Keratinocyte (primary cell): ENCODE measurements at regions not wholly inside any gene's neighbourhood (a gene's known extent, or its start where the extent isn't known, plus 50 kb on each side); places are given as distances from the start of the nearest gene placed in this dataset.

ENCODE experiments used
- DNase-seq: peaks from one replicate; pipeline ENCODE4 v3.0.0-alpha.2; 2011; ENCODE audit warnings: low read depth, missing footprints, low spot score
- FAIRE-seq: peaks from 2 replicates; lab custom pipeline; 2011; peaks lifted over from hg19 to GRCh38; lab: Jason Lieb, UNC
- H2AFZ ChIP-seq: 2 replicates; pipeline ENCODE4 v1.6.0; 2012; ENCODE audit warnings: low read length, control low read depth, inconsistent platforms; ENCODE audit not compliant: control insufficient read depth
- H3K27ac ChIP-seq: 2 replicates; pipeline ENCODE4 v1.5.1; 2011; ENCODE audit warnings: low read length; ENCODE audit not compliant: control insufficient read depth, insufficient read depth
- H3K27me3 ChIP-seq: 3 replicates; pipeline ENCODE4 v1.6.0; 2011; ENCODE audit warnings: low read length; ENCODE audit not compliant: control insufficient read depth, insufficient read depth; ENCODE audit errors: extremely low read depth
- H3K36me3 ChIP-seq, 2 experiments: 2 replicates in 1 of 2; 3 replicates in 1 of 2; pipeline ENCODE4 v1.5.1; 2011; ENCODE audit warnings: low read length in 2 of 2, mild to moderate bottlenecking in 1 of 2; ENCODE audit not compliant: control insufficient read depth in 2 of 2, insufficient read depth in 2 of 2; ENCODE audit errors: extremely low read depth in 1 of 2
- H3K4me1 ChIP-seq: 3 replicates; pipeline ENCODE4 v1.5.1; 2011; ENCODE audit warnings: low read length; ENCODE audit not compliant: control insufficient read depth, insufficient read depth; ENCODE audit errors: extremely low read depth
- H3K4me2 ChIP-seq: 3 replicates; pipeline ENCODE4 v1.6.0; 2011; ENCODE audit warnings: low read depth, low read length; ENCODE audit not compliant: control insufficient read depth, insufficient read depth; ENCODE audit errors: extremely low read depth
- H3K4me3 ChIP-seq, 3 experiments: fragments of 200-600 bp in 1 of 3; sonication (generic) in 1 of 3; 2 replicates in 2 of 3; 3 replicates in 1 of 3; pipeline ENCODE4 v1.5.1; 2011 to 2016; ENCODE audit warnings: low read length in 3 of 3, mild to moderate bottlenecking in 3 of 3, control low read depth in 2 of 3, inconsistent platforms in 1 of 3, low read depth in 1 of 3, mixed read lengths in 1 of 3, mixed run types in 1 of 3, moderate library complexity in 1 of 3; ENCODE audit not compliant: control insufficient read depth in 2 of 3, insufficient read depth in 2 of 3; ENCODE audit errors: extremely low read depth in 1 of 3
- H3K79me2 ChIP-seq: 2 replicates; pipeline ENCODE4 v1.6.0; 2012; ENCODE audit warnings: low read length; ENCODE audit not compliant: control insufficient read depth, insufficient read depth
- H3K9ac ChIP-seq: 3 replicates; pipeline ENCODE4 v1.6.0; 2011; ENCODE audit warnings: low read length; ENCODE audit not compliant: control insufficient read depth, insufficient read depth; ENCODE audit errors: extremely low read depth
- H3K9me1 ChIP-seq: 3 replicates; pipeline ENCODE4 v1.6.0; 2011; ENCODE audit warnings: low read length; ENCODE audit not compliant: control insufficient read depth, insufficient read depth; ENCODE audit errors: extremely low read depth
- H3K9me3 ChIP-seq: 2 replicates; pipeline ENCODE4 v1.5.1; 2012; ENCODE audit warnings: low read depth, low read length; ENCODE audit not compliant: control insufficient read depth
- H4K20me1 ChIP-seq: 3 replicates; pipeline ENCODE4 v1.6.0; 2011; ENCODE audit warnings: low read length; ENCODE audit not compliant: control insufficient read depth, insufficient read depth; ENCODE audit errors: extremely low read depth
- EZH2 ChIP-seq: IDR thresholded peaks from one replicate; pipeline ENCODE4 v1.6.1; 2012; ENCODE audit warnings: inconsistent platforms, mild to moderate bottlenecking, low read length, moderate library complexity
- dilution Hi-C: fragments of 300-500 bp; cut with MboI; formaldehyde crosslinking; loops from one replicate; pipeline ENCODE4 v1.7.0; 2020; ENCODE audit warnings: low sequenced_read_pairs; ENCODE audit not compliant: extremely low pct_ligation_motif_present
- TF ChIP-seq, protein P1 (sequence below), 3 experiments: IDR thresholded peaks in 1 of 3; conservative IDR thresholded peaks in 1 of 3; optimal IDR thresholded peaks in 1 of 3; 2 replicates in 2 of 3; 3 replicates in 1 of 3; pipeline versions ENCODE3 to v1.5.1; 2011; ENCODE audit warnings: low read length in 3 of 3, mild to moderate bottlenecking in 3 of 3, moderate library complexity in 2 of 3, control low read depth in 1 of 3, inconsistent platforms in 1 of 3; ENCODE audit not compliant: insufficient read depth in 2 of 3; ENCODE audit errors: extremely low read depth in 1 of 3

- dilution Hi-C loops: no loop called here
- no peak for FAIRE-seq
- no peak overlapping the region for H3K4me2 ChIP-seq
Measured at GRCh38 chr11:41849250-41849649, 389.8 kb upstream of the LRRC4C start.

GRCh38 chr11:41851743-41852142 is 392.3 kb upstream of the LRRC4C start:
- Histone ChIP-seq H3K36me3 (no peaks in the 10 kb centered on the region), H3K27me3 (no peaks in the 10 kb centered on the region), H4K20me1 (no peaks in the 10 kb centered on the region), H3K9me1 (no peaks in the 10 kb centered on the region), H3K4me1 (no peaks in the 10 kb centered on the region), H3K79me2 (no peaks in the 10 kb centered on the region), H3K27ac (no peak overlapping the region), H2AFZ (no peak overlapping the region), H3K9me3 (no peaks in the 10 kb centered on the region), H3K4me3 (no peak overlapping the region), H3K4me2 (no peak overlapping the region), H3K9ac (no peak overlapping the region)
- dilution Hi-C loops: no loop called here
- DNase-seq: no peak
- TF ChIP-seq, protein P1, sequence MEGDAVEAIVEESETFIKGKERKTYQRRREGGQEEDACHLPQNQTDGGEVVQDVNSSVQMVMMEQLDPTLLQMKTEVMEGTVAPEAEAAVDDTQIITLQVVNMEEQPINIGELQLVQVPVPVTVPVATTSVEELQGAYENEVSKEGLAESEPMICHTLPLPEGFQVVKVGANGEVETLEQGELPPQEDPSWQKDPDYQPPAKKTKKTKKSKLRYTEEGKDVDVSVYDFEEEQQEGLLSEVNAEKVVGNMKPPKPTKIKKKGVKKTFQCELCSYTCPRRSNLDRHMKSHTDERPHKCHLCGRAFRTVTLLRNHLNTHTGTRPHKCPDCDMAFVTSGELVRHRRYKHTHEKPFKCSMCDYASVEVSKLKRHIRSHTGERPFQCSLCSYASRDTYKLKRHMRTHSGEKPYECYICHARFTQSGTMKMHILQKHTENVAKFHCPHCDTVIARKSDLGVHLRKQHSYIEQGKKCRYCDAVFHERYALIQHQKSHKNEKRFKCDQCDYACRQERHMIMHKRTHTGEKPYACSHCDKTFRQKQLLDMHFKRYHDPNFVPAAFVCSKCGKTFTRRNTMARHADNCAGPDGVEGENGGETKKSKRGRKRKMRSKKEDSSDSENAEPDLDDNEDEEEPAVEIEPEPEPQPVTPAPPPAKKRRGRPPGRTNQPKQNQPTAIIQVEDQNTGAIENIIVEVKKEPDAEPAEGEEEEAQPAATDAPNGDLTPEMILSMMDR (optimal IDR thresholded peaks at IDR 0.05 in 1 of 3, IDR thresholded peaks at IDR 0.05 in 1 of 3, conservative IDR thresholded peaks at IDR 0.05 in 1 of 3; ENCODE audit: extremely low read depth in 1 of 3, insufficient read depth in 2 of 3, low read length in 3 of 3): no peak
- TF ChIP-seq EZH2: no peak
- no peak for FAIRE-seq

More at GRCh38 chr11:41849250-41849649, 389.8 kb upstream of the LRRC4C start:
- Histone ChIP-seq H3K9me1 (no peaks in the 10 kb centered on the region), H3K4me1 (no peaks in the 10 kb centered on the region), H2AFZ (no peak overlapping the region), H3K9me3 (no peaks in the 10 kb centered on the region), H3K36me3 (no peaks in the 10 kb centered on the region), H3K27me3 (no peaks in the 10 kb centered on the region), H3K9ac (no peak overlapping the region), H3K4me3 (no peak overlapping the region), H4K20me1 (no peaks in the 10 kb centered on the region), H3K79me2 (no peaks in the 10 kb centered on the region), H3K27ac (no peak overlapping the region)
- TF ChIP-seq, protein P1 (optimal IDR thresholded peaks at IDR 0.05 in 1 of 3, IDR thresholded peaks at IDR 0.05 in 1 of 3, conservative IDR thresholded peaks at IDR 0.05 in 1 of 3; ENCODE audit: extremely low read depth in 1 of 3, insufficient read depth in 2 of 3, low read length in 3 of 3): no peak
- no peak for TF ChIP-seq EZH2
- DNase-seq: no peak
